NB4 (cell line): ENCODE measurements at regions not wholly inside any gene's neighbourhood (a gene's known extent, or its start where the extent isn't known, plus 50 kb on each side); places are given as distances from the start of the nearest gene placed in this dataset.

ENCODE experiments used
- DNase-seq: peaks from one replicate; pipeline ENCODE4 v3.0.0; 2010; ENCODE audit warnings: low read depth
- H3K4me3 ChIP-seq: one replicate; pipeline ENCODE4 v1.5.1; 2011; ENCODE audit warnings: mild to moderate bottlenecking, low read depth, low read length, moderate library complexity
- CTCF ChIP-seq: IDR thresholded peaks from one replicate; pipeline ENCODE4 v1.5.1; 2012; ENCODE audit warnings: low read depth, low read length
- MAX ChIP-seq: IDR thresholded peaks from 2 replicates; pipeline ENCODE4 v1.6.1; 2011; ENCODE audit warnings: low read depth, low read length
- MYC ChIP-seq: IDR thresholded peaks from 2 replicates; pipeline ENCODE4 v1.6.1; 2011; ENCODE audit warnings: low read depth, low read length
- POLR2A ChIP-seq: IDR thresholded peaks from 2 replicates; pipeline ENCODE4 v1.6.1; 2011; ENCODE audit warnings: mild to moderate bottlenecking; ENCODE audit not compliant: insufficient read length; ENCODE audit errors: extremely low read depth

- H3K4me3 ChIP-seq, result no peak overlapping the region
- no peak for TF ChIP-seq MAX
- no peak for DNase-seq
These were observed 87.2 kb downstream of the FAT3 start for GRCh38 chr11:92311616-92312449.

- no peak for DNase-seq
- H3K4me3 ChIP-seq, result no peak overlapping the region
- TF ChIP-seq MAX (no peak), MYC (no peak), CTCF (no peak), POLR2A (no peak)
These were observed 89.2 kb downstream of the FAT3 start for GRCh38 chr11:92313784-92314183.

- TF ChIP-seq MAX (no peak), MYC (no peak), CTCF (no peak), POLR2A (no peak)
- DNase-seq, result no peak
- no peak overlapping the region for H3K4me3 ChIP-seq
These were observed 89.9 kb downstream of the FAT3 start for GRCh38 chr11:92314499-92314898.

- no peak for TF ChIP-seq MYC
- no peak for TF ChIP-seq CTCF
- TF ChIP-seq POLR2A, result no peak
- DNase-seq, result no peak
These were observed 91.6 kb downstream of the FAT3 start for GRCh38 chr11:92316106-92316809.

GRCh38 chr11:92317222-92317621 lies 92.6 kb downstream of the FAT3 start:
- no peak for TF ChIP-seq CTCF
- TF ChIP-seq MYC, result no peak
- no peak for TF ChIP-seq POLR2A
- no peak for TF ChIP-seq MAX
- no peak overlapping the region for H3K4me3 ChIP-seq
- DNase-seq, result no peak

More at GRCh38 chr11:92316106-92316809, 91.6 kb downstream of the FAT3 start:
- no peak overlapping the region for H3K4me3 ChIP-seq

GRCh38 chr11:92317721-92318120 lies 93.1 kb downstream of the FAT3 start:
- TF ChIP-seq MAX (no peak), CTCF (no peak), MYC (no peak), POLR2A (no peak)
- no peak for DNase-seq
- H3K4me3 ChIP-seq, result no peak overlapping the region
